ENCODE measurements at regions not wholly inside any gene's neighbourhood (a gene's known extent, or its start where the extent isn't known, plus 50 kb on each side); places are given as distances from the start of the nearest gene placed in this dataset.

GRCh38 chr13:70490320-70490935 is 382.2 kb upstream of the KLHL1 start:
- TF ChIP-seq EP300 (IDR thresholded peaks at IDR 0.05) (no peak), POLR2A (IDR thresholded peaks at IDR 0.05) (no peak), CTCF (IDR thresholded peaks at IDR 0.05) (no peak), POLR2AphosphoS5 (IDR thresholded peaks at IDR 0.05) (no peak)
